ENCODE measurements at regions not wholly inside any gene's neighbourhood (a gene's known extent, or its start where the extent isn't known, plus 50 kb on each side); places are given as distances from the start of the nearest gene placed in this dataset.

DNA sequence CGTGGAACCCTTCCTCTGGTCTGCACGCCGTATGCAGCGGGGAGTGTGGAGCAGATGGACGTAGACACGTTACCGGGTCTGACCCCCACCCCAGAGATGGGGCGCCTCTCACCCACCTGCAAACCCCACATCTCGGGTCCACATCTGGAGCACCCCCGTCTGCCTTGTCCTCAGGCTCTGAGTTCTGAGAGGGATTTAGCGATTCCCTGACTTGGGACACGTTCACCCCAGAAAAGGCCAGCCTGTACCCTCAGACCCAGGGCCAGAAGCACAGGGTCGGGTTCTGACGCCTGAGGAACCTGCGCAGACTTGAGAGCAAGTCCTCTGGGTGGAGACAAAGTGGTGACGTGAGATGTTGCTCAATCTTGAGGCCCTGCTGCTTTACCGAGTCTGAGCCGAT lies 1138.5 kb downstream of the BRD1 start:
- POLR2A ChIA-PET: no interaction called here
- no peak for DNase-seq
- H3K9me3 ChIP-seq (ENCODE audit: control extremely low read depth in 1 of 3, control insufficient read depth in 2 of 3, insufficient read depth in 1 of 3, low read length in 2 of 3): peaks cover 0 to 10% (median 0%) of the 10 kb centered on the region in 3 donors
- no peak overlapping the region for H3K27ac Mint-ChIP-seq
- H3K4me3 Mint-ChIP-seq: no peak overlapping the region
- H3K4me1 Mint-ChIP-seq: no peaks in the 10 kb centered on the region
- no peak overlapping the region for H3K4me2 ChIP-seq (replicated peaks; ENCODE audit: low read depth, low read length, poor library complexity, severe bottlenecking)
- peaks cover 7% of the 10 kb centered on the region for H3K9me3 Mint-ChIP-seq (ENCODE audit: insufficient read depth)
- no peaks in the 10 kb centered on the region for H4K20me1 ChIP-seq (ENCODE audit: control insufficient read depth, insufficient read depth, low read length, poor library complexity, severe bottlenecking)
- H3K4me3 ChIP-seq (ENCODE audit: control extremely low read depth in 1 of 5, extremely low read depth in 1 of 5, insufficient read depth in 1 of 5, low read depth in 2 of 5, low read length in 4 of 5): no peak overlapping the region
- H3K36me3 ChIP-seq (replicated peaks in 1 of 2; ENCODE audit: control extremely low read depth in 1 of 2, control insufficient read depth in 1 of 2, extremely low read depth in 1 of 2, insufficient read depth in 2 of 2, low read length in 1 of 2): no peaks in the 10 kb centered on the region
- CTCF ChIA-PET: no interaction called here
- no peak for TF ChIP-seq EZH2 (IDR thresholded peaks at IDR 0.05; ENCODE audit: borderline replicate concordance, insufficient read depth, low read depth, low read length, poor library complexity, severe bottlenecking)
- TF ChIP-seq, protein P1, sequence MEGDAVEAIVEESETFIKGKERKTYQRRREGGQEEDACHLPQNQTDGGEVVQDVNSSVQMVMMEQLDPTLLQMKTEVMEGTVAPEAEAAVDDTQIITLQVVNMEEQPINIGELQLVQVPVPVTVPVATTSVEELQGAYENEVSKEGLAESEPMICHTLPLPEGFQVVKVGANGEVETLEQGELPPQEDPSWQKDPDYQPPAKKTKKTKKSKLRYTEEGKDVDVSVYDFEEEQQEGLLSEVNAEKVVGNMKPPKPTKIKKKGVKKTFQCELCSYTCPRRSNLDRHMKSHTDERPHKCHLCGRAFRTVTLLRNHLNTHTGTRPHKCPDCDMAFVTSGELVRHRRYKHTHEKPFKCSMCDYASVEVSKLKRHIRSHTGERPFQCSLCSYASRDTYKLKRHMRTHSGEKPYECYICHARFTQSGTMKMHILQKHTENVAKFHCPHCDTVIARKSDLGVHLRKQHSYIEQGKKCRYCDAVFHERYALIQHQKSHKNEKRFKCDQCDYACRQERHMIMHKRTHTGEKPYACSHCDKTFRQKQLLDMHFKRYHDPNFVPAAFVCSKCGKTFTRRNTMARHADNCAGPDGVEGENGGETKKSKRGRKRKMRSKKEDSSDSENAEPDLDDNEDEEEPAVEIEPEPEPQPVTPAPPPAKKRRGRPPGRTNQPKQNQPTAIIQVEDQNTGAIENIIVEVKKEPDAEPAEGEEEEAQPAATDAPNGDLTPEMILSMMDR (IDR thresholded peaks at IDR 0.05): no peak
- H3K9ac ChIP-seq (ENCODE audit: low read length): no peak overlapping the region
- H3K27me3 Mint-ChIP-seq: no peaks in the 10 kb centered on the region
- no peaks in the 10 kb centered on the region for H3K4me1 ChIP-seq (ENCODE audit: control insufficient read depth in 2 of 2, insufficient read depth in 2 of 2, low read length in 2 of 2)
- no peak for ATAC-seq (ENCODE audit: low read depth)
- H3K27ac ChIP-seq (ENCODE audit: low read length in 2 of 2): no peak overlapping the region
- H2AFZ ChIP-seq (ENCODE audit: insufficient read depth, low read depth, low read length, poor library complexity, severe bottlenecking): no peak overlapping the region
- intact Hi-C loops (cut with micrococcal nuclease): no loop called here
- H3K27me3 ChIP-seq (replicated peaks in 1 of 4; ENCODE audit: control extremely low read depth in 1 of 4, control insufficient read depth in 3 of 4, insufficient read depth in 4 of 4, low read length in 3 of 4): no peaks in the 10 kb centered on the region
- H3K79me2 ChIP-seq (ENCODE audit: control insufficient read depth, insufficient read depth, low read length): no peaks in the 10 kb centered on the region
- 92% methylated on average over 18 of the region's 18 CpGs for WGBS (ENCODE audit: insufficient coverage)

DNA sequence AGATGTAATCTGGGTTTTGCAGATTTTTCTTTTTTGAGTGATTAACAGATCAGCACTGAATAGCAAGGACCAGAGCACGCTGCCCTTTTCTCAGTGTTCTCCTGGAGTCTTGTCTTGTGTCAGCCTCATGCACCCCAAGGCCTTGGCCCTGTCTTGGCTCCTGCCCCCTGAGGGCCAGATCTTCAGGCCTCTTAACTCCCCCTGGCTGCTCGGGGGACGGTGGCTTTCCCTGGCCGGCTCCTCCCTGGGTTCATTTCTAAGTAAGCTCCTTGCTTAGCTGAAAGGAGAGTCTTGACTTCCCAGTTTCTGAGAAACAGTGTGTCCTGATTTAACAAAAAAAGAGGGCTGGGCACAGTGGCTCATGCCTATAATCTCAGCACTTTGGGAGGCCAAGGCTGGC lies 1139.3 kb downstream of the BRD1 start:
- Histone ChIP-seq H3K4me2 (replicated peaks; ENCODE audit: low read depth, low read length, poor library complexity, severe bottlenecking) (no peak overlapping the region), H3K9ac (ENCODE audit: low read length) (no peak overlapping the region)
- ATAC-seq (ENCODE audit: low read depth): no peak

More for the DNA sequence above, 1139.3 kb downstream of the BRD1 start:
- Histone ChIP-seq H3K4me3 (ENCODE audit: control extremely low read depth in 1 of 5, extremely low read depth in 1 of 5, insufficient read depth in 1 of 5, low read depth in 2 of 5, low read length in 4 of 5) (no peak overlapping the region), H2AFZ (ENCODE audit: insufficient read depth, low read depth, low read length, poor library complexity, severe bottlenecking) (no peak overlapping the region), H4K20me1 (ENCODE audit: control insufficient read depth, insufficient read depth, low read length, poor library complexity, severe bottlenecking) (no peaks in the 10 kb centered on the region), H3K36me3 (replicated peaks in 1 of 2; ENCODE audit: control extremely low read depth in 1 of 2, control insufficient read depth in 1 of 2, extremely low read depth in 1 of 2, insufficient read depth in 2 of 2, low read length in 1 of 2) (no peaks in the 10 kb centered on the region), H3K4me1 (ENCODE audit: control insufficient read depth in 2 of 2, insufficient read depth in 2 of 2, low read length in 2 of 2) (no peaks in the 10 kb centered on the region), H3K27me3 (replicated peaks in 1 of 4; ENCODE audit: control extremely low read depth in 1 of 4, control insufficient read depth in 3 of 4, insufficient read depth in 4 of 4, low read length in 3 of 4) (no peaks in the 10 kb centered on the region), H3K27ac (ENCODE audit: low read length in 2 of 2) (no peak overlapping the region), H3K9me3 (ENCODE audit: control extremely low read depth in 1 of 3, control insufficient read depth in 2 of 3, insufficient read depth in 1 of 3, low read length in 2 of 3) (peaks cover 0 to 16% (median 0%) of the 10 kb centered on the region in 3 donors), H3K79me2 (ENCODE audit: control insufficient read depth, insufficient read depth, low read length) (no peaks in the 10 kb centered on the region)
- Mint-ChIP-seq H3K27me3 (no peaks in the 10 kb centered on the region), H3K27ac (no peak overlapping the region), H3K9me3 (ENCODE audit: insufficient read depth) (peaks cover 7% of the 10 kb centered on the region), H3K4me1 (no peaks in the 10 kb centered on the region), H3K4me3 (no peak overlapping the region)
- ChIA-PET CTCF (no interaction called here), POLR2A (no interaction called here)
- WGBS (ENCODE audit: insufficient coverage): 84% methylated on average over 4 of the region's 4 CpGs
- TF ChIP-seq, protein P1 (IDR thresholded peaks at IDR 0.05): no peak
- TF ChIP-seq EZH2 (IDR thresholded peaks at IDR 0.05; ENCODE audit: borderline replicate concordance, insufficient read depth, low read depth, low read length, poor library complexity, severe bottlenecking): no peak
- DNase-seq: no peak
- intact Hi-C loops (cut with micrococcal nuclease): no loop called here
